HepG2 (cell line): ENCODE measurements at regions not wholly inside any gene's neighbourhood (a gene's known extent, or its start where the extent isn't known, plus 50 kb on each side); places are given as distances from the start of the nearest gene placed in this dataset.
A peak's percentile ranks its signal among the peaks of the same experiment; 100 is the strongest.

ENCODE experiments used
- ATAC-seq: fragments of 200-7000 bp; cut with Tn5 transposase; 3 replicates; pipeline ENCODE4 v1.9.1; 2020; ENCODE audit warnings: mild to moderate bottlenecking, moderate library complexity
- BruUV-seq: library from RNA; stranded (reverse); fragments of 400-500 nt; replicated peaks from 2 replicates; lab custom pipeline; 2021; lab: Mats Ljungman, UMichigan
- CTCF ChIA-PET: fragments of 300-600 bp; formaldehyde crosslinking; extraction: SDS; loops from one replicate; lab custom pipeline; 2021; ENCODE audit warnings: low total read pairs, inconsistent platforms, low intra/inter-chr PET ratio; lab: Yijun Ruan, JAX
- POLR2A ChIA-PET: fragments of 350-600 bp; sonication (Branson Sonifier 250); formaldehyde crosslinking; loops from one replicate; lab custom pipeline; 2020; ENCODE audit warnings: antibody characterized with exemption, inconsistent platforms; lab: Yijun Ruan, JAX
- DNase-seq: peaks from one replicate; pipeline ENCODE4 v3.0.0-alpha.2; 2015; ENCODE audit warnings: low spot score
- FAIRE-seq: peaks from 3 replicates; lab custom pipeline; 2011; peaks lifted over from hg19 to GRCh38; lab: Jason Lieb, UNC
- H2AFZ ChIP-seq: one replicate; pipeline ENCODE4 v1.6.1; 2011; ENCODE audit warnings: low read length, inconsistent platforms
- H3K27ac ChIP-seq: fragments of 300-600 bp; 3 replicates; pipeline ENCODE4 v1.8.0; 2011; ENCODE audit warnings: mixed run types, mild to moderate bottlenecking, mixed read lengths, low read length, inconsistent platforms; ENCODE audit not compliant: insufficient read depth; ENCODE audit errors: extremely low read length
- H3K27me3 ChIP-seq, 2 experiments: fragments of 200-600 bp in 1 of 2; 2 replicates in 1 of 2; 3 replicates in 1 of 2; pipeline versions ENCODE4 v1.6.0 to v1.8.0; 2011; ENCODE audit warnings: low read length in 2 of 2, mild to moderate bottlenecking in 2 of 2, moderate library complexity in 2 of 2, inconsistent platforms in 1 of 2; ENCODE audit not compliant: insufficient read depth in 2 of 2, control insufficient read depth in 1 of 2
- H3K36me3 ChIP-seq, 2 experiments: fragments of 200-600 bp in 1 of 2; replicated peaks in 1 of 2; 2 replicates in 1 of 2; 3 replicates in 1 of 2; pipeline versions ENCODE4 v1.5.1 to v1.8.0; 2011; ENCODE audit warnings: low read length in 2 of 2, inconsistent platforms in 1 of 2; ENCODE audit not compliant: insufficient read depth in 2 of 2, control insufficient read depth in 1 of 2
- H3K4me1 ChIP-seq: 2 replicates; pipeline ENCODE4 v1.5.1; 2012; ENCODE audit warnings: low read length, inconsistent platforms; ENCODE audit not compliant: insufficient read depth
- H3K4me2 ChIP-seq: 2 replicates; pipeline ENCODE4 v1.6.0; 2011; ENCODE audit warnings: low read depth, low read length, inconsistent platforms
- H3K4me3 ChIP-seq, 3 experiments: fragments of 200-600 bp in 1 of 3; sonication (generic), shearing (Covaris generic) in 1 of 3; replicated peaks in 1 of 3; 2 replicates each; pipeline ENCODE4 v1.5.1; 2011 to 2016; ENCODE audit warnings: low read length in 3 of 3, inconsistent platforms in 2 of 3, low read depth in 2 of 3, mild to moderate bottlenecking in 2 of 3, control low read depth in 1 of 3, mixed read lengths in 1 of 3; ENCODE audit not compliant: insufficient read depth in 1 of 3
- H3K79me2 ChIP-seq: one replicate; pipeline ENCODE4 v1.6.1; 2011; ENCODE audit warnings: low read length, inconsistent platforms; ENCODE audit not compliant: insufficient read depth
- H3K9ac ChIP-seq: 2 replicates; pipeline ENCODE4 v1.6.0; 2011; ENCODE audit warnings: mild to moderate bottlenecking, low read depth, low read length, inconsistent platforms; ENCODE audit not compliant: insufficient read depth
- H3K9me3 ChIP-seq: 2 replicates; pipeline ENCODE4 v1.5.1; 2012; ENCODE audit warnings: mild to moderate bottlenecking, low read length
- H4K20me1 ChIP-seq: 2 replicates; pipeline ENCODE4 v1.6.0; 2011; ENCODE audit warnings: inconsistent platforms, mild to moderate bottlenecking, low read length, moderate library complexity; ENCODE audit not compliant: insufficient read depth
- CEBPB ChIP-seq: IDR thresholded peaks from 2 replicates; pipeline ENCODE4 v1.6.1; 2011; ENCODE audit warnings: low read depth, low read length, improper control_type of control experiment, borderline replicate concordance
- FOSL2 ChIP-seq: sonication (generic); formaldehyde crosslinking; IDR thresholded peaks from 2 replicates; pipeline ENCODE4 v1.4.0; 2020; ENCODE audit warnings: missing genetic modification reagents
- HMG20A ChIP-seq: IDR thresholded peaks from 2 replicates; pipeline ENCODE4 v1.6.1; 2016; ENCODE audit warnings: borderline replicate concordance
- MNT ChIP-seq: fragments of 450-650 bp; IDR thresholded peaks from 2 replicates; pipeline ENCODE4 v1.6.1; 2016
- ZNF557 ChIP-seq: sonication (generic); formaldehyde crosslinking; IDR thresholded peaks from 2 replicates; pipeline ENCODE4 v1.4.0; 2020; ENCODE audit warnings: missing genetic modification reagents
- WGBS: methylation state at CpG from one replicate; pipeline ENCODE4 v1.1.6; 2017; ENCODE audit warnings: low lambda C conversion rate; 5-methylcytosine and 5-hydroxymethylcytosine counted together
- in situ Hi-C: cut with HindIII; loops from 2 replicates; pipeline ENCODE4 v1.10.0; 2017; ENCODE audit warnings: low pct_unique_long_range_greater_than_20kb; ENCODE audit not compliant: extremely low pct_ligation_motif_present
- intact Hi-C: fragments of 100-400 bp; cut with micrococcal nuclease; formaldehyde crosslinking; loops from one replicate; pipeline ENCODE4 v1.10.0; 2022; ENCODE audit not compliant: unreplicated experiment
- TF ChIP-seq, protein P1 (sequence below): IDR thresholded peaks from 2 replicates; pipeline ENCODE4 v1.6.1; 2012; ENCODE audit warnings: low read depth, low read length, improper control_type of control experiment

- 0 out of 2 replicates have a peak, but pooled peaks have one; percentile 3 for TF ChIP-seq CEBPB
- TF ChIP-seq, protein P1, sequence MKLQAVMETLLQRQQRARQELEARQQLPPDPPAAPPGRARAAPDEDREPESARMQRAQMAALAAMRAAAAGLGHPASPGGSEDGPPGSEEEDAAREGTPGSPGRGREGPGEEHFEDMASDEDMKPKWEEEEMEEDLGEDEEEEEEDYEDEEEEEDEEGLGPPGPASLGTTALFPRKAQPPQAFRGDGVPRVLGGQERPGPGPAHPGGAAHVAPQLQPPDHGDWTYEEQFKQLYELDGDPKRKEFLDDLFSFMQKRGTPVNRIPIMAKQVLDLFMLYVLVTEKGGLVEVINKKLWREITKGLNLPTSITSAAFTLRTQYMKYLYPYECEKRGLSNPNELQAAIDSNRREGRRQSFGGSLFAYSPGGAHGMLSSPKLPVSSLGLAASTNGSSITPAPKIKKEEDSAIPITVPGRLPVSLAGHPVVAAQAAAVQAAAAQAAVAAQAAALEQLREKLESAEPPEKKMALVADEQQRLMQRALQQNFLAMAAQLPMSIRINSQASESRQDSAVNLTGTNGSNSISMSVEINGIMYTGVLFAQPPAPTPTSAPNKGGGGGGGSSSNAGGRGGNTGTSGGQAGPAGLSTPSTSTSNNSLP, result 0 out of 2 replicates have a peak, but pooled peaks have one; percentile 15
- peak; percentile 58; the same call in 1 of the 2 replicates for TF ChIP-seq HMG20A
- TF ChIP-seq FOSL2 (CRISPR knock-in tag), result peak; percentile 84
Observed at GRCh38 chr5:127206320-127207113, 84.1 kb upstream of the MEGF10 start (continued).

DNA sequence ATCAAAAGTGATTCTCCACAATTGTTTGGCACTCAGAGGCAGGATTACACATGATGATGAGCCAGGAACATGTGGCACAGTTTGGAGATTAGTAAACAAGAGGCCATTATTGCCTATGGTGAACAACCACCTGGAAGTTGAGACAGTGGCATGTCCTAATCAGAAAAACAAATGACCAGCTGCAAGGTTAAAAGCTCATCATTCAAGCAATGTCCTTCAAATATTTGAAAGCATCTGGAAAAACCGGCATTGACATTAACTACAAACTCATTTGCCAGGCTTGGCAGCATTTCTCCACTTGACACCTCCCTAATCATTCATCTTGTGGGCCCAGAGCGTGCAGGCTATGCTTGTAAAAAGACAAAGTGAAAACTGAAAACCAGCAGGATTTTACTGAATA lies 80.6 kb upstream of the MEGF10 start:
- ATAC-seq (no peak), FAIRE-seq (no peak), DNase-seq (no peak)
- Histone ChIP-seq H3K9me3 (no peaks in the 10 kb centered on the region), H3K27me3 (no peaks in the 10 kb centered on the region), H3K79me2 (no peaks in the 10 kb centered on the region), H3K36me3 (no peaks in the 10 kb centered on the region), H3K4me2 (no peak overlapping the region), H2AFZ (no peak overlapping the region), H3K4me3 (no peak overlapping the region), H3K4me1 (no peaks in the 10 kb centered on the region; the same call in 1 of the 2 replicates), H3K9ac (no peak overlapping the region), H4K20me1 (no peaks in the 10 kb centered on the region), H3K27ac (no peak overlapping the region)
- TF ChIP-seq MNT, result 0 out of 2 replicates have a peak, but pooled peaks have one; percentile 26
- TF ChIP-seq ZNF557, result no peak
- ChIA-PET POLR2A (no interaction called here), CTCF (no interaction called here)
- BruUV-seq, result no TSS peak
- intact Hi-C loops (no loop called here), in situ Hi-C loops (no loop called here)
- WGBS, result 5% methylated on average over 2 of the region's 2 CpGs
